Dendritic cell treated with granulocyte-macrophage colony-stimulating factor and Interleukin-4, amounts not matched to agents 40 ng/mL and 50 ng/mL, for 4 days (primary cell): ENCODE measurements at regions not wholly inside any gene's neighbourhood (a gene's known extent, or its start where the extent isn't known, plus 50 kb on each side); places are given as distances from the start of the nearest gene placed in this dataset.

Experiments used
- H3K27ac Mint-ChIP-seq: one replicate; pipeline ENCODE4 v1.8.0; 2022; ENCODE audit warnings: mild to moderate bottlenecking, mixed read lengths
- H3K27me3 Mint-ChIP-seq: one replicate; pipeline ENCODE4 v1.8.0; 2022; ENCODE audit warnings: mild to moderate bottlenecking, mixed read lengths
- H3K36me3 Mint-ChIP-seq: one replicate; pipeline ENCODE4 v1.8.0; 2022; ENCODE audit warnings: low read depth, mixed read lengths
- H3K4me1 Mint-ChIP-seq: one replicate; pipeline ENCODE4 v1.8.0; 2022; ENCODE audit warnings: low read depth, mixed read lengths
- H3K4me3 Mint-ChIP-seq: one replicate; pipeline ENCODE4 v1.8.0; 2022; ENCODE audit warnings: mild to moderate bottlenecking, moderate library complexity, mixed read lengths
- H3K9me3 Mint-ChIP-seq: one replicate; pipeline ENCODE4 v1.8.0; 2022; ENCODE audit warnings: mixed read lengths
- intact Hi-C: fragments of 100-400 bp; cut with micrococcal nuclease; formaldehyde crosslinking; loops from one replicate; pipeline ENCODE4 v1.15.0; 2022

GRCh38 chr6:15131651-15132061 lies 114.2 kb upstream of the JARID2 start:
- H3K27ac Mint-ChIP-seq, result no peak overlapping the region
- no peaks in the 10 kb centered on the region for H3K9me3 Mint-ChIP-seq
- intact Hi-C loops, result no loop called here

GRCh38 chr6:15132167-15132566 lies 113.7 kb upstream of the JARID2 start:
- H3K36me3 Mint-ChIP-seq, result no peaks in the 10 kb centered on the region
- no peaks in the 10 kb centered on the region for H3K27me3 Mint-ChIP-seq
- H3K27ac Mint-ChIP-seq, result no peak overlapping the region
- peaks cover 54% of the 10 kb centered on the region for H3K4me1 Mint-ChIP-seq
- intact Hi-C loops, result no loop called here
- no peak overlapping the region for H3K4me3 Mint-ChIP-seq
- no peaks in the 10 kb centered on the region for H3K9me3 Mint-ChIP-seq

More at GRCh38 chr6:15131651-15132061, 114.2 kb upstream of the JARID2 start:
- no peaks in the 10 kb centered on the region for H3K27me3 Mint-ChIP-seq
- peaks cover 54% of the 10 kb centered on the region for H3K4me1 Mint-ChIP-seq
- no peak overlapping the region for H3K4me3 Mint-ChIP-seq
- no peaks in the 10 kb centered on the region for H3K36me3 Mint-ChIP-seq

GRCh38 chr6:15132854-15133670 lies 112.8 kb upstream of the JARID2 start:
- intact Hi-C loops, result no loop called here
- no peaks in the 10 kb centered on the region for H3K9me3 Mint-ChIP-seq
- peaks cover 54% of the 10 kb centered on the region for H3K4me1 Mint-ChIP-seq
- H3K27ac Mint-ChIP-seq, result no peak overlapping the region
- no peaks in the 10 kb centered on the region for H3K27me3 Mint-ChIP-seq
- no peak overlapping the region for H3K4me3 Mint-ChIP-seq
- H3K36me3 Mint-ChIP-seq, result no peaks in the 10 kb centered on the region

GRCh38 chr6:15137086-15137485 lies 108.8 kb upstream of the JARID2 start:
- Mint-ChIP-seq H3K4me3 (no peak overlapping the region), H3K9me3 (no peaks in the 10 kb centered on the region), H3K27me3 (no peaks in the 10 kb centered on the region), H3K27ac (no peak overlapping the region), H3K4me1 (peaks cover 24% of the 10 kb centered on the region), H3K36me3 (no peaks in the 10 kb centered on the region)
- intact Hi-C loops, result no loop called here

- Mint-ChIP-seq H3K4me1 (peaks cover 14% of the 10 kb centered on the region), H3K36me3 (no peaks in the 10 kb centered on the region), H3K27ac (no peak overlapping the region), H3K9me3 (no peaks in the 10 kb centered on the region), H3K27me3 (no peaks in the 10 kb centered on the region), H3K4me3 (no peak overlapping the region)
- intact Hi-C loops, result no loop called here
These were observed 102.8 kb upstream of the JARID2 start for GRCh38 chr6:15143086-15143485.

- no peaks in the 10 kb centered on the region for H3K27me3 Mint-ChIP-seq
- peaks cover 14% of the 10 kb centered on the region for H3K4me1 Mint-ChIP-seq
- H3K27ac Mint-ChIP-seq, result no peak overlapping the region
- intact Hi-C loops, result no loop called here
- H3K36me3 Mint-ChIP-seq, result no peaks in the 10 kb centered on the region
- no peak overlapping the region for H3K4me3 Mint-ChIP-seq
- no peaks in the 10 kb centered on the region for H3K9me3 Mint-ChIP-seq
These were observed 102.3 kb upstream of the JARID2 start for GRCh38 chr6:15143540-15143939.

GRCh38 chr6:15145821-15146220 lies 100.0 kb upstream of the JARID2 start:
- Mint-ChIP-seq H3K9me3 (no peaks in the 10 kb centered on the region), H3K27me3 (peaks cover 4% of the 10 kb centered on the region), H3K4me1 (peaks cover 14% of the 10 kb centered on the region), H3K36me3 (no peaks in the 10 kb centered on the region), H3K4me3 (no peak overlapping the region), H3K27ac (no peak overlapping the region)
- intact Hi-C loops, result no loop called here

- Mint-ChIP-seq H3K36me3 (no peaks in the 10 kb centered on the region), H3K4me1 (peaks cover 23% of the 10 kb centered on the region), H3K27ac (no peak overlapping the region), H3K9me3 (no peaks in the 10 kb centered on the region), H3K4me3 (no peak overlapping the region), H3K27me3 (peaks cover 4% of the 10 kb centered on the region)
- intact Hi-C loops, result no loop called here
These were observed 98.0 kb upstream of the JARID2 start for GRCh38 chr6:15147827-15148226.

- peaks cover 26% of the 10 kb centered on the region for H3K4me1 Mint-ChIP-seq
- no peak overlapping the region for H3K27ac Mint-ChIP-seq
- H3K9me3 Mint-ChIP-seq, result no peaks in the 10 kb centered on the region
These were observed 97.4 kb upstream of the JARID2 start for GRCh38 chr6:15148356-15148946.

GRCh38 chr6:15150207-15150606 lies 95.7 kb upstream of the JARID2 start:
- no peak overlapping the region for H3K27ac Mint-ChIP-seq
- no peaks in the 10 kb centered on the region for H3K36me3 Mint-ChIP-seq
- no peaks in the 10 kb centered on the region for H3K9me3 Mint-ChIP-seq
- peaks cover 17% of the 10 kb centered on the region for H3K4me1 Mint-ChIP-seq
- intact Hi-C loops, result no loop called here
- no peak overlapping the region for H3K4me3 Mint-ChIP-seq
- H3K27me3 Mint-ChIP-seq, result peaks cover 4% of the 10 kb centered on the region

More at GRCh38 chr6:15148356-15148946, 97.4 kb upstream of the JARID2 start:
- intact Hi-C loops, result no loop called here
- Mint-ChIP-seq H3K36me3 (no peaks in the 10 kb centered on the region), H3K27me3 (peaks cover 4% of the 10 kb centered on the region), H3K4me3 (no peak overlapping the region)

GRCh38 chr6:15152700-15153099 lies 93.2 kb upstream of the JARID2 start:
- H3K4me1 Mint-ChIP-seq, result peaks cover 11% of the 10 kb centered on the region
- H3K27me3 Mint-ChIP-seq, result peaks cover 4% of the 10 kb centered on the region
- intact Hi-C loops, result no loop called here
- H3K4me3 Mint-ChIP-seq, result no peak overlapping the region
- no peak overlapping the region for H3K27ac Mint-ChIP-seq
- no peaks in the 10 kb centered on the region for H3K9me3 Mint-ChIP-seq
- H3K36me3 Mint-ChIP-seq, result no peaks in the 10 kb centered on the region

GRCh38 chr6:15153191-15153590 lies 92.7 kb upstream of the JARID2 start:
- Mint-ChIP-seq H3K27me3 (peaks cover 4% of the 10 kb centered on the region), H3K9me3 (no peaks in the 10 kb centered on the region), H3K27ac (no peak overlapping the region), H3K4me1 (peaks cover 11% of the 10 kb centered on the region), H3K36me3 (no peaks in the 10 kb centered on the region), H3K4me3 (no peak overlapping the region)
- intact Hi-C loops, result no loop called here

GRCh38 chr6:15157479-15157878 lies 88.4 kb upstream of the JARID2 start:
- intact Hi-C loops, result no loop called here
- Mint-ChIP-seq H3K27me3 (peaks cover 1% of the 10 kb centered on the region), H3K27ac (no peak overlapping the region), H3K36me3 (no peaks in the 10 kb centered on the region), H3K4me1 (peaks cover 5% of the 10 kb centered on the region), H3K9me3 (no peaks in the 10 kb centered on the region), H3K4me3 (no peak overlapping the region)

- Mint-ChIP-seq H3K27me3 (peaks cover 1% of the 10 kb centered on the region), H3K36me3 (no peaks in the 10 kb centered on the region), H3K4me1 (no peaks in the 10 kb centered on the region), H3K9me3 (no peaks in the 10 kb centered on the region), H3K27ac (no peak overlapping the region), H3K4me3 (no peak overlapping the region)
- intact Hi-C loops, result no loop called here
These were observed 86.8 kb upstream of the JARID2 start for GRCh38 chr6:15158821-15159619.
